AG10803 (cell line): ENCODE measurements at regions not wholly inside any gene's neighbourhood (a gene's known extent, or its start where the extent isn't known, plus 50 kb on each side); places are given as distances from the start of the nearest gene placed in this dataset.

Experiments used
- DNase-seq: peaks from one replicate; pipeline ENCODE4 v3.0.0; 2010; ENCODE audit warnings: low read depth
- H3K4me3 ChIP-seq: 2 replicates; pipeline ENCODE4 v1.5.1; 2011; ENCODE audit warnings: mild to moderate bottlenecking, low read length, control low read depth
- TF ChIP-seq, protein P1 (sequence below): conservative IDR thresholded peaks from 2 replicates; pipeline ENCODE4 v1.5.1; 2011; ENCODE audit warnings: mild to moderate bottlenecking, low read length, control low read depth, inconsistent platforms

- H3K4me3 ChIP-seq: no peak overlapping the region
- TF ChIP-seq, protein P1, sequence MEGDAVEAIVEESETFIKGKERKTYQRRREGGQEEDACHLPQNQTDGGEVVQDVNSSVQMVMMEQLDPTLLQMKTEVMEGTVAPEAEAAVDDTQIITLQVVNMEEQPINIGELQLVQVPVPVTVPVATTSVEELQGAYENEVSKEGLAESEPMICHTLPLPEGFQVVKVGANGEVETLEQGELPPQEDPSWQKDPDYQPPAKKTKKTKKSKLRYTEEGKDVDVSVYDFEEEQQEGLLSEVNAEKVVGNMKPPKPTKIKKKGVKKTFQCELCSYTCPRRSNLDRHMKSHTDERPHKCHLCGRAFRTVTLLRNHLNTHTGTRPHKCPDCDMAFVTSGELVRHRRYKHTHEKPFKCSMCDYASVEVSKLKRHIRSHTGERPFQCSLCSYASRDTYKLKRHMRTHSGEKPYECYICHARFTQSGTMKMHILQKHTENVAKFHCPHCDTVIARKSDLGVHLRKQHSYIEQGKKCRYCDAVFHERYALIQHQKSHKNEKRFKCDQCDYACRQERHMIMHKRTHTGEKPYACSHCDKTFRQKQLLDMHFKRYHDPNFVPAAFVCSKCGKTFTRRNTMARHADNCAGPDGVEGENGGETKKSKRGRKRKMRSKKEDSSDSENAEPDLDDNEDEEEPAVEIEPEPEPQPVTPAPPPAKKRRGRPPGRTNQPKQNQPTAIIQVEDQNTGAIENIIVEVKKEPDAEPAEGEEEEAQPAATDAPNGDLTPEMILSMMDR: no peak
Observed at GRCh38 chr6:169968541-169969270, 217.3 kb downstream of the ERMARD start.

GRCh38 chr6:169967687-169968086 is 216.3 kb downstream of the ERMARD start:
- TF ChIP-seq, protein P1: no peak

More at GRCh38 chr6:169968541-169969270, 217.3 kb downstream of the ERMARD start:
- no peak for DNase-seq

DNA sequence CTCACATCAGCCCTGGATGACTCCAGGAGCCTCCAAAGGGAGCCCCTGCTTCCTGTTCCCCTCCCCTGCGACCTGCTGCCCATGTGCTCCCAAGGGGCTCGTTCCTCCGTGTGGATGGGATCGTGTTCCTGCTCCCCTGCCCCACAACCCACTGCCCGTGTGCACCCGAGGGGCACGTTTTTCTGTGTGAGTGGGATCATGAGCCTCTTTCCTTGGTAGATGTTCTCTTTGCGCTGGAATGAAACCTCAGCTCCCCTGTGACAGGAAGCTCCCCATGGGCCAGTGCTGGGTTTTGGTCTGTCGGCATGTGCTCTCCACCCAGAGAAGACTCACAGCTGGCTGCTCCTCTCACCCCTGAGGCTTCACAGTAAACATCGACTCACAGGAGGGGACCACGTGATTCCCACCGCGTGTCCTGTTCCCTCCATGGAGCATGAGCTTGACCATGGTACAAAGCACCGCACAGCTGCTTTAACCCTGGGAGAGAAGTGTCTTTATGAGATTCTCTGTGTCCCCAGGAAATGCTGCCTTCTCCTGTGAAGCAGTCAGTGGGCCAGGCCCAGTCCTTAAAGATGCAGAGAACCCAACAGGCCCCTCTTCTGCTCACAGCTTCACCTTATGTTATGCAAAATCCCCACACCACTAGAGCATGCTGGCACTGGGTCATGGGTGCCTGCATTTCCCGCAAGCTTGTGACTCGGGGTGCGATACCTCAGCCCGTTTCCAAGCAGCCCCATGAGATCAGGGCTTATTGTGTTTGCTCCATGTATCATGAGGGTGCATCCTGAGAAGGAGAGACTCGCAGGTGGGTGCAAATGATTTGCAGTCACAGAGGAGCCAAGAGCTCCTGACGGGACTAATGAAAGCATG is 215.1 kb downstream of the ERMARD start:
- DNase-seq: no peak
- H3K4me3 ChIP-seq: no peak overlapping the region
- TF ChIP-seq, protein P1: no peak

More at GRCh38 chr6:169967687-169968086, 216.3 kb downstream of the ERMARD start:
- DNase-seq: no peak
- no peak overlapping the region for H3K4me3 ChIP-seq

GRCh38 chr6:169965657-169966311 is 214.4 kb downstream of the ERMARD start:
- TF ChIP-seq, protein P1: no peak
- no peak overlapping the region for H3K4me3 ChIP-seq
- DNase-seq: no peak

DNA sequence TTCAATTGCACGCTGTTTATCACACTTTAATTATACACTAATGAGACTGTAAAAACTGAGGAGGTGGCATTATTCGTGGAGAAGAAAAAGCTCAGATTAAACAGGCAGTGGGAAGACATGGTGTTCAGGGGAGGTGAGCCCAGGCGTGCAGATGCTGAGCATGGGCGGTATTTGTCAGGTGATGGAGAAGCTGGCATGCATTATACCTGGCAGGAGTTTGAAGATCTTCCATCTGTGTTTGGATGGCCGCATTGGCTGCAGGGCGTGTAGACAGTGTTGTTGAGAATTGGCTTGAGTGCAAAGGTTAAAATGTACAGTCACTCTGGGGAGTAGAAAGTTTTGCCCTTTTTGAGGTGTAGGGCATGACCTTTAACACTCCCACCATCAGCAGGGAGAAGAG is 213.8 kb downstream of the ERMARD start:
- TF ChIP-seq, protein P1: no peak
- DNase-seq: no peak
- H3K4me3 ChIP-seq: no peak overlapping the region

DNA sequence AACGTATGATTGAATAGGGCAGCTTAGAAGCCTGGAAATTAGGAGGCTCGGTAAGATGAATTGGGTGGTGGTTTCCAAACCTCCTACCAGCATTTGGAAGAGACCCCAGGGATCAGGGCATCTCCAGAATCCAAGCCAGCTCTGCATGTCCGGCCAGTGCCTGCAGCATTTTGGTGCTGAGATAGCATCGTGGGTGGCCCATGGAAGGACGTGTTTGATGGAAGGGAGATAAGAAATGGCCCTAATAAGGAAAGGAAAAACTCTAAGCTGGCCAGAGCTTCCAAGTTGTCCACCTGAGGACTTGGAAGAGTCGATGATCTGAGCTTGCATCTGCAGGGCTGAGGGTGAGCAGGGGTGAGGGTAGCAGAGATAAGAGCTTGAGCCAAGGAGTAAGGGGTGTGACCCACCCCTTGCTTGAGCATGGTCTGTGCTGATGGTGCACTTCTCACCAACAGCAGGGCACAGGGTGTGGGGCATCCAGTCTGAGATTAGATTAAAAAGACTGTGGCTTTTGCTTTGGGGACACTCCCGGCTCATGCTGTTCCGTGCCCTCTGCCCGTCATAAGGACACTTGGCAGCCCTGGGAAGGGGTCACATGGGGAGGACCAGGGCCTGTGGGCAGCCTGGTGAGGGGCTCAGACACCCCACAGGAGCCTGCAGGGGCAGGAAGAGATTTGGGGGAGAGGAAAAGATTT is 213.2 kb downstream of the ERMARD start:
- TF ChIP-seq, protein P1: no peak
- DNase-seq: no peak
- H3K4me3 ChIP-seq: no peak overlapping the region
